Peyer's patch (tissue), 4 donors: ENCODE measurements at regions not wholly inside any gene's neighbourhood (a gene's known extent, or its start where the extent isn't known, plus 50 kb on each side); places are given as distances from the start of the nearest gene placed in this dataset.

Experiments used
- POLR2A ChIP-seq, 2 donors: fragments of 450-650 bp; IDR thresholded peaks; one replicate each; pipeline ENCODE4 v1.5.1; 2017; ENCODE audit warnings: antibody characterized with exemption in 2 of 2, mild to moderate bottlenecking in 2 of 2, moderate library complexity in 2 of 2
- TF ChIP-seq, protein P1 (sequence below), 6 experiments: fragments of 450-650 bp in 4 of 6; fragments of 200-600 bp in 2 of 6; sonication (generic) in 1 of 6; IDR thresholded peaks; one replicate each; pipeline ENCODE4 v1.5.1; 2017 to 2019; ENCODE audit warnings: antibody characterized with exemption in 6 of 6, mild to moderate bottlenecking in 3 of 6, moderate library complexity in 1 of 6

DNA sequence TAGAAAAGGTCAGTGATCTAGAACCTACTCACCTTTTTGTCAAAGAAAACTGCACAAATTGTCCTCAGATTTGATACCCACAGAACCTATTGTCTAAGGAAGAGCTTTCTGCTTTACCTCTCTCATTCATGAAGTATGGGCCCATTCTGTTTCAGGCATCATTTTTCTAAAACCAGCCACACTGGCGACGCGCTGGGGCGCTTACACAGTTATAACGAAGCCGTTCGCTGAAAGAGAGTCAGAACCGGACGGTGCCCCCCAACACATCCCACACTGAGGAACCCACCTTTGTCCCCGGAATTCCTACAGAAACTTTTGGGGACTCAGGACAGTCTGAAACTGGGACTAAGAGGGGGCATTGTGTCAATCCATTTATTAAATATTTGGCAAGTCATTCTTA is 206.3 kb upstream of the HAAO start:
- TF ChIP-seq, protein P1, sequence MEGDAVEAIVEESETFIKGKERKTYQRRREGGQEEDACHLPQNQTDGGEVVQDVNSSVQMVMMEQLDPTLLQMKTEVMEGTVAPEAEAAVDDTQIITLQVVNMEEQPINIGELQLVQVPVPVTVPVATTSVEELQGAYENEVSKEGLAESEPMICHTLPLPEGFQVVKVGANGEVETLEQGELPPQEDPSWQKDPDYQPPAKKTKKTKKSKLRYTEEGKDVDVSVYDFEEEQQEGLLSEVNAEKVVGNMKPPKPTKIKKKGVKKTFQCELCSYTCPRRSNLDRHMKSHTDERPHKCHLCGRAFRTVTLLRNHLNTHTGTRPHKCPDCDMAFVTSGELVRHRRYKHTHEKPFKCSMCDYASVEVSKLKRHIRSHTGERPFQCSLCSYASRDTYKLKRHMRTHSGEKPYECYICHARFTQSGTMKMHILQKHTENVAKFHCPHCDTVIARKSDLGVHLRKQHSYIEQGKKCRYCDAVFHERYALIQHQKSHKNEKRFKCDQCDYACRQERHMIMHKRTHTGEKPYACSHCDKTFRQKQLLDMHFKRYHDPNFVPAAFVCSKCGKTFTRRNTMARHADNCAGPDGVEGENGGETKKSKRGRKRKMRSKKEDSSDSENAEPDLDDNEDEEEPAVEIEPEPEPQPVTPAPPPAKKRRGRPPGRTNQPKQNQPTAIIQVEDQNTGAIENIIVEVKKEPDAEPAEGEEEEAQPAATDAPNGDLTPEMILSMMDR (IDR thresholded peaks at IDR 0.05): no peak
- TF ChIP-seq POLR2A (IDR thresholded peaks at IDR 0.05): no peak
